NCI-H146 (cell line): ENCODE measurements at regions not wholly inside any gene's neighbourhood (a gene's known extent, or its start where the extent isn't known, plus 50 kb on each side); places are given as distances from the start of the nearest gene placed in this dataset.
"Not testable (repeated sequence)": the region's sequence is repeated elsewhere in the genome, so short reads cannot be mapped to it uniquely, and the experiment has no call there.

Experiments used
- DNase-seq: peaks from one replicate; lab custom pipeline; 2025; lab: John Stamatoyannopoulos, UW

DNA sequence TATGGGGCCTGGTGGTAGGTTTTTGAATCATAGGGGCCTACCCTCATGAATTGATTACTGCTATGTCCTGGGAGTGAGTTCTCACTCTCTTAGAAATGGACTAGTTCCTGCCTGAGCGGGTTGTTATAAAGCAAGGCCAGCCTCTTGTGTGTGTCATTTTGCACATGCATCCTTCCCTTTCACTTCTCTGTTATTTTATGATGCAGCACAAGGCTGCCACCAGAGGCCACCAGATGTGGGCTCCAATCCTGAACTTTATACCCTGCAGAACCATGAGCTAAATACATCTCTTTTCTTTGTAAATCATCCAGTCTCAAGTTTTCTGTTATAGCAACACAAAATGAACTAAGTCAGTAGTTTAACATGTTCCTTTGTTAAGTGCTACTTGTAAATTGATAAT lies 251.4 kb downstream of the BLID start:
- no peak for DNase-seq

DNA sequence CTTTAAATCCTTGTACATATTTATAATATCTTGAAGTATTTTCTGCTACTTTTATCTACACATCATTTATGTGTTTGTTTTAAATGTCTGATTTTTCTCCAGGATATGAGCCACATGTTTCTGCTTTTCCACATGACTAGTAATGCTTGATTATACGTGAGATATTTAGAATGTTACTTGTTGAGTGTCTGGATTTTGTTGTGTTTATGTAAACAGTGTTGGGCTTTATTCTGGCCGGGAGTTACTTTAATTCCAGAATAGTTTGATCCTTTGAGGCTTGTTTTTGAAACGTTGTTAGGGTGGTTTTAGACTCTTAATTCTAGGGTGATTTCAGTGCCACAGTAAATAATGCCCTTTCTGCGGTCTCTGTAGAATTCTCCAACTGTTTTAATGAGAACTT lies 252.9 kb downstream of the BLID start:
- DNase-seq, result no peak

DNA sequence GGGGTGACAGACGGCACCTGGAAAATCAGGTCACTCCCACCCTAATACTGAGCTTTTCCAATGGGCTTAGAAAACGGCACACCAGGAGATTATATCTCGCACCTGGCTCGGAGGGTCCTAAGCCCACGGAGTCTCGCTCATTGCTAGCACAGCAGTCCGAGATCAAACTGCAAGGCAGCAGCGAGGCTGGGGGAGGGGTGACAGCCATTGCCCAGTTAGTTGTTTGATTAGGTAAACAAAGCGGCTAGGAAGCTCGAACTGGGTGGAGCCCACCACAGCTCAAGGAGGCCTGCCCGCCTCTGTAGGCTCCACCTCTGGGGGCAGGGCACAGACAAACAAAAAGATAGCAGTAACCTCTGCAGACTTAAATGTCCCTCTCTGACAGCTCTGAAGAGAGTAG lies 260.9 kb downstream of the BLID start:
- DNase-seq, result not testable (repeated sequence)

GRCh38 chr11:121844016-121844415 lies 272.0 kb downstream of the BLID start:
- DNase-seq, result no peak

GRCh38 chr11:121842192-121842585 lies 273.8 kb downstream of the BLID start:
- DNase-seq, result no peak

GRCh38 chr11:121841487-121842191 lies 274.4 kb downstream of the BLID start:
- no peak for DNase-seq

DNA sequence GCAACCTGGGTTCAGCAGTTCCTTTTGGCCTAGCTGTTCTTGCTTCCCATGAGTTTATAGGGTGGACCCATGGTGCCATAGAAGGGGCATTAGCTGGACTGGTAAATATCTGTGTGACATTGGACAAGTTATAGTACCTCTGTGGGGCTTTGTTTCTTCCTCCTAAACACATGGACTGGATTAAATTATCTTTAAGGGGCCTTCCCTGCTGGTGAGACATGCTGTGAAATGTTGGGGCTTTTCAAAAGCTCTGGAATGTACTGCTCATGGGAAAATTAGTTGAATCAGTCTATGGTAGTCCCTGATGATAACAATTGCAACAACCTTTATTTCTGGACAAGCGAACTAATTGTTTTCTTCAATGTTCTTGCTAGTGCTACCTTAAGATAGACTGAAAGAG lies 276.2 kb downstream of the BLID start:
- no peak for DNase-seq

DNA sequence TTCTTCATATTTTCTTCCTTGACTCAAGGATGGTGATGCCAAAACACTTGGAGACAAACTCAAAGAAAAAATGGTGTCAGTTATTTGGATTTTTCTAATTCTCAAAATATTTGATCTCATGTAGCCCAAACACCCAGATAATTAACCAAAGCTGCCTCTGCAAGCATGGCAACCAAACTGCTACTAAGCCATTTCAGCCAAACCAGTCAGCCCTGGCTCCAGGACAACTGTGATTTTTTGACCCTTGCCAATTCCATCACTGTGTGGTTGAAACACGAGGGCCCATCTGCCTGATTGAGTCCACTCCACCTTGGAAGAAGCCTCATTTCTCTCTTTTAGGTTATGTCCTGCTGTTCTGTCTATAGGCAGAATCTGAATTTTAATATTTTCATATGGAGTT lies 277.4 kb downstream of the BLID start:
- DNase-seq, result no peak

GRCh38 chr11:121833970-121834369 lies 282.0 kb downstream of the BLID start:
- no peak for DNase-seq

DNA sequence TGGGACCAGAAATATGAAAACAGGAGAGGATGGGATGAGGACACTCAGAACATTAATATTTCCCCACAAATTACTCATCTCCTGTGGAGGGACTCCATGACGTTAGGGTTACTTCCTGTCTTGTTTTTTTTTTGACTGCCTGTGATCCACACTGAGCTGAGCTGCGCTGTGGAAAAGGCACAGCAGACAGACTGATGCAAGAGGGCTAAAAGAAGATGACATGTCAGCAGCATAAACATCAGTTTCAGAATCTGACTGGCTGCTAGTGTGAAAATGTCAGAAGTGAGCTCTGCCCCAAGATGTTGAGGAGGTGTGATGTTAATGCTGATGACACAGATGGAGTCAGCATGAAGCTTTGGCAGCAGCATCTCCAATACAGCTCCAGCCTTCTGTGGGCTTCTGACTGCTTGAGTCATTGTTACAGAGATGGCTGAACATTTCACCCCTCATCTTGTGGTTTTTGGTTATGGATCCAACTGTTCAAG lies 286.8 kb downstream of the BLID start:
- no peak for DNase-seq

DNA sequence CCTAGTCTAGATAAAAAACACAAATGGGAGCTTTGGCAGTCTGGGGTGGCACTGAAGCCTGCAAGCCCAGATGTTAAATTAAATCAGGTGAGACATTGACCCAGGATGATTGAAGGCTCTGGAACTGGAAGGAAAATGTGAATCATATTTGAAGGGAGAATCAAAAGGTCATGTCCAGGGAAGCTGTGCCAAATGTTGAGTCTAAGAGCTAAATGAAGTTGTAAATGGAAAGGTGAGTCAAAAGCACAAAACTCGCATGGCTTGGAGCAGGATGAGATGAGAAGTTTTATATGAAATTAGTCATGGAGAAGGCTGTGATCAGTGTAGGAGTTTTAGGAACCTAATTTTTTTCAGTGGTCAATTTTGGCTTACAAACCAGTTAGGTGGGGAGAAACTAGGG lies 301.1 kb downstream of the BLID start:
- DNase-seq, result no peak

DNA sequence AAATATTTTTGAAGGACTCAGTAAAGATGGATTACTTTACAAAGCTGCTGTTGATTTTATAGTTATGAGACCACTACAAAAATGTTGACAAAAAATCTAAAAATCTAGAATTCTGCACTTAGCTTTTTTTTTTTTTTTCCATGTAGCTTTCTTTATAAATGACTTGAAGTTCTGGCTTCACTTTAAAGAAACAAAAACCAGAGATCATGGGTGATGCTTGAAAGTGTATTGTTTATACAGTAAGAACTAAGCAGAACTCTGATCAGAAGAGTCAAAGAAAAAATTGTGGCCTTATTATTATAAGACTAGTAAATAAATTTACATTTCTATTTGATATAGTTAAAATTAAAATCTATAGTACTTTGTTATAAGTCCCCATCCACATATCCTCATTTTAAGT lies 301.7 kb downstream of the BLID start:
- DNase-seq, result no peak

DNA sequence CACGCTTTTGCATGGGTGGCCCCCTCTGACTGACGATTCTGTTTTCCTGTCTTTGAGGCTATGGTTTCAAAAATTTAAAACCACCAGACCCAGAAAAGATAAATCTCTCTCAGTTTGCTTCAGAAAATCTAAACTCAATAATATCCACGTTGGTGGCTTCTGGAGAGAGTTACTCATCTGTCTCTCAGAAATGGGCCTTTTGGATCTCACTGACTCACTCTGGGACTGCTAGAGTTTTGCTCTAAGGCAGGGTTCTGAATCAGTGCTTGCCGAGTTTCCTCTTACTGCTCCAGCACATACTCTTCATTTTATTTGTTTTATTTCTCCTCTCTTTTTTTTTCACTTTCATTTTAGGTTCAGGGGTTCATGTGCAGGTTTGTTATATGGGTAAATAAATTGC lies 305.7 kb downstream of the BLID start:
- DNase-seq, result no peak

GRCh38 chr11:121808096-121808495 lies 307.9 kb downstream of the BLID start:
- DNase-seq, result no peak

DNA sequence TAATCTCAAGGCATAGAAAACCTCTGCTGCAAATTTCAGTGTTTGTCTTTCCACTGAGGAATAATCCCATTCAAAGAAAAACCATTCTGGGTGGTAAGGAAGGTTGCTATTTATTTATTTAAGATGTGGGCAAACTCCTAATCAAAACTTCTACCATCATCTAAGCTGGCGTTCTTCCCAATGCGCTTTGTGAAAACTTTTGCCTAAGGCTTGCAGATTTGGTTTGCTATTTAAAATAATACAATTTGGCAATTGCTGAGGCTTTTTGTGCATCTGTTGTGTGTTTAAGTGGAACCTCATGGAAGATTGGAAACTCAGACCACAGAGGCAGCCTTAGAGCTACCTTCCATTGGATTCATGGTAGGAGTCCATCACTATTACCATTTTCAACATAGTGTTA lies 309.0 kb downstream of the BLID start:
- DNase-seq, result no peak

DNA sequence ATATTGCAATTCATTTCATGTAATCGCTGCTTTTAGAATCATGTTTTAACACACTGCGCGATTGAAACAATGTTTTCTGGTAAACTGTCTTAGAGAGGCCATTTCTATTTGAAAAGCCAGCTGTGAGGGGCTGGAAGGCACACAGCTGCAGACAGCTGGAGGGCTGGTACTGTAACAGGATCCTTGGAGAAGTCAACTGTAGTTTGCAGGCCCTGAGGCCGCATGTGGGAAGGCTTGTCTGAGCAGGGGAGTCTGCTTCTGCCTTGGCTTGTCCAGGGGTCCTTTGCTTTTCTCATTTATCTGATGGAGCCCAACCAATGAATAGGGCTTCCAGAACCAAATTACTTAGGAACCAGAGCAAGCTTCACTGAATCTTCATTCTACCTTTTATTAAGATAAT lies 313.5 kb downstream of the BLID start:
- no peak for DNase-seq

DNA sequence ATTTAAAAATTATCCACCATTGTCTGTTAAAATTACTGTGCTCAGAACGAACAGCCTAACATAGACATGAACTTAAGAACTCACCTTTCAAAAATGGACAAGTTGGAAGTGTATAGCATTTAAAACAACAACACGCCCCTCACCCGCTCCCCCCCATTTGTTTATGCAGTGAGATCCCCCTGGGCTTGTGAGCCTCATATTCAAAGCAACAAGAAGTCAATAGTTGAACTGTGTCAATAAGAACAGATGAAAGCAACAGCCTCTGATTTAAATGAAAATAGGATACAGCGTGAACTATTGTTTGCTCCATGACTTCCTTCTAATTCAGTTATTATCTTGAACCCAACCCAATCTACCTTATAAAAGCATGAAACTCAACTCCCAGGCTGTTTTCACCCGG lies 314.2 kb downstream of the BLID start:
- no peak for DNase-seq

DNA sequence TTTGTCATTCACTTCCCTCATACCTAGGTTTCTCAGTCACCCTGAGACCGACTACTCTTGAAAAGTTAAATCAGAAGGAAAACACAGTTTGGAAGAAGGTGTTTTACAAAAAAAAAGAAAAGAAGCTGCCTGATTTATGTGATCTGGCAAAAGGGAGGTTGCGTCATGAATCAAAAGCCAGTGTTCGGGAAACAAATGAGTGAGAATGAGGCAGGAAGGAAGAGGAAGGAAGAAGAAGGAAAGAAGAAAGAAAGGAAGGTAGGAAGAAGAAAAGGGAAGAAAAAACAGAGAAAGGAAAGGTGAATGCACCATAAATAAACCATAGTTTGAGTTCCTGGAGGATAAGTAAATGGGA lies 314.6 kb downstream of the BLID start:
- DNase-seq, result no peak

DNA sequence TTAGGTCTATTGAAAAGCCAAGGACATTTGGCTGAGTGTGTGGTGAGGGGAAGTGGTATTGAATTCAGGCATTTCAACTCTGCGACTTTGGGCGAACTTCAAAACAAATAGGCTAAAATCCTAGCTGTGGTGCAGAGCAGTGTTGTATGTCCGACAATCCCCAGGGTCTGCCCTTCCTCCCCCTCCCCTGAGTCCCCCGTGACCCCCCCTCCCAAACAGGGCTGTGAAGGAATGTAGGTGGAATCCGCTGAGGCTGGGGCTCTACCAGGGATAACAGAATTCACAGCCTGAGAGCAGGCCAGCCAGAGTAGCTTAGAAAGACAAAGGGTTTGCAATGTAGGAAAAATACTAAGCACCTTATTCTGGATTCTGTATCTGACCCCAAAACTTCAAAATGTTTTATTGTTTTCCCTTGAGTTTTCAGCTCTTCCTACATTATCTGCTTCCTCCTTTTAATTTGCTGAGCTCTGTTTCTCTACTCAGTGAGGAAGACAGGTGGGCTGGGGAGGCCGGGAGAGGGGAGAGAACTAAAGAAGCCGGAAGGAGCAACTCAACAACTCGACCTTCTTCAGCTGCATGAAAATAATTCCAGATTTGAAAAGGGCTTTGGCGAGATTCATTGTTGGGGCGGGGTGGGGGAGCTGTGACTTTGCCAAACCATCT lies 315.2 kb downstream of the BLID start:
- DNase-seq, result no peak

DNA sequence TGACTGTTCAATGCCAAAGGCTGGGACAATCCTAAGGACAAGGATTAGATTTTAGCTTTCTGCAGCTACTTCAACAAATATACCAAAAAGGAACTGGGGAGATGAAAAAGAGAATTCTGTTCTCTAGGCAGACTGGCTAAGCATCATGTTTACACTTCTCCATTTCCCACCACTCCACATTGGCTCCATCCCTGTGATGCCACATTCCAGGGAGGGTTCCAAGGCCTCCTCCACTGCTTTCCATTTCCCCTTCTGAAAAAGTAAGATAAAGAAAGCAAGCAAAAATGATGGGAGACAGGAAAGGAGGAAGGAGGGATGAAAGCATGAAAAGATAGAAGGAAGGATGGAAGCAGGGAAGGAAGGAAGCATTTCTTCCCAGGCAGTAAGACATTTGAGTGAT lies 315.8 kb downstream of the BLID start:
- DNase-seq, result no peak

DNA sequence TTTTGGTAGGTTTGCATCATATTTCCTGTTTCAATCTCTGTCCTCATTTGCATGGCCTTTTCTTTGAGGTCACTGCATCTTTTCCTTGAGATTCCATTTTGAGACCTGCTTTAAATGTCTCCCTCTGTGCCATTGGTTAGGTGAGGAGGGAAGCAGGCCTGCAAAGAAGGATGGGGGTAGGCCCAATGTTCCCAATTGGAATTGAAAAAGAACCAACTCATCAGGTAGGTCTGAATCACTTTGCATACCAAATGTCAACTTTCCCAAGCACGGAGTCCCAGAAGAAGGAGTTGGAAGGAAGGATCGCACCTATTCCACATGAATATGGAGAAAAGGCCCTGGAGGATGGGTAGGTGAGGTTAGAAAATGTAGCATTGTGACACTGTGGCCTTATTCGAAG lies 318.5 kb downstream of the BLID start:
- DNase-seq, result no peak

DNA sequence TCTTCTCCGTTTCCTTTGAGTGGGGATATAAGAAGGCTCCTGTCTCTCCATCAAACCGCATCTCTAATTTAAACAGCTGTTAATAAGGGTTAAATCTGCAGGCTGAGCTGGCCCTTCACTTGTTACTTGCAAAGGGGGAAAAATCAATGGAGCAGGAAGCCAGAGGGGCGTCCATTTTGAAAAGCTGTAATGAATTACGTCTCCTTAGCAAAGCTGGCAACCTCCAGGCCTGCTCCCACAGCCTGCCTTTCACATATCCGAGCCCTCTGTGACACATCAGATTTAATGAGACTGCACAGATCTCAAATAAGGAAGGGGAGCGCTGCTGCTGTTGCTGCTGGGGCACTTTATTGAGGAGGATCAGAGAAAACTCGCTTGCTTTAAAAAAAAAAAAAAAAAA lies 320.8 kb downstream of the BLID start:
- no peak for DNase-seq

GRCh38 chr11:121794671-121795141 lies 321.3 kb downstream of the BLID start:
- peak; percentile 3 for DNase-seq

GRCh38 chr11:121793916-121794315 lies 322.1 kb downstream of the BLID start:
- no peak for DNase-seq
